GM18867 (cell line): ENCODE measurements at regions not wholly inside any gene's neighbourhood (a gene's known extent, or its start where the extent isn't known, plus 50 kb on each side); places are given as distances from the start of the nearest gene placed in this dataset.

ENCODE experiments used
- ATAC-seq: cut with Tn5 transposase; IDR thresholded peaks from one replicate; pipeline ENCODE4 v1.9.1; 2021; ENCODE audit warnings: mild to moderate bottlenecking, moderate library complexity; ENCODE audit not compliant: unreplicated experiment

- ATAC-seq, result no peak
Measured at GRCh38 chr12:77160931-77161330, 95.6 kb upstream of the E2F7 start.

GRCh38 chr12:77153706-77154105 lies 88.3 kb upstream of the E2F7 start:
- no peak for ATAC-seq

- no peak for ATAC-seq
Measured at GRCh38 chr12:77152623-77153193, 87.3 kb upstream of the E2F7 start.

GRCh38 chr12:77151030-77151429 lies 85.7 kb upstream of the E2F7 start:
- no peak for ATAC-seq

GRCh38 chr12:77133566-77133965 lies 68.2 kb upstream of the E2F7 start:
- no peak for ATAC-seq

GRCh38 chr12:77131977-77132490 lies 66.7 kb upstream of the E2F7 start:
- ATAC-seq, result no peak

GRCh38 chr12:77130193-77130592 lies 64.8 kb upstream of the E2F7 start:
- ATAC-seq, result no peak

GRCh38 chr12:77124767-77125166 lies 59.4 kb upstream of the E2F7 start:
- no peak for ATAC-seq

- no peak for ATAC-seq
Measured at GRCh38 chr12:77122661-77123060, 57.3 kb upstream of the E2F7 start.

GRCh38 chr12:77122236-77122635 lies 56.9 kb upstream of the E2F7 start:
- no peak for ATAC-seq

GRCh38 chr12:77120156-77121085 lies 55.1 kb upstream of the E2F7 start:
- ATAC-seq, result no peak

GRCh38 chr12:77118696-77119095 lies 53.3 kb upstream of the E2F7 start:
- no peak for ATAC-seq

GRCh38 chr12:77116277-77116676 lies 50.9 kb upstream of the E2F7 start:
- no peak for ATAC-seq

- ATAC-seq, result no peak
Measured at GRCh38 chr12:77115471-77115870, 50.1 kb upstream of the E2F7 start.
